Adrenal gland (tissue), 5 donors: ENCODE measurements at regions not wholly inside any gene's neighbourhood (a gene's known extent, or its start where the extent isn't known, plus 50 kb on each side); places are given as distances from the start of the nearest gene placed in this dataset.

ENCODE experiments used
- CTCF ChIP-seq, 6 experiments: fragments of 450-650 bp in 4 of 6; fragments of 200-600 bp in 2 of 6; sonication (generic) in 1 of 6; IDR thresholded peaks; 1 replicate in 5 of 6; 2 replicates in 1 of 6; pipeline versions ENCODE4 v1.5.1 to v1.8.0; 2016 to 2021; ENCODE audit warnings: antibody characterized with exemption in 6 of 6, mild to moderate bottlenecking in 2 of 6, moderate library complexity in 1 of 6
- POLR2A ChIP-seq, 2 donors: fragments of 450-650 bp; IDR thresholded peaks; one replicate each; pipeline ENCODE4 v1.6.1; 2017; ENCODE audit warnings: antibody characterized with exemption in 2 of 2, mild to moderate bottlenecking in 2 of 2, moderate library complexity in 1 of 2
- donor health status: DM: no; HTN: no; CAD: no.

- no peak for TF ChIP-seq CTCF (IDR thresholded peaks at IDR 0.05)
- TF ChIP-seq POLR2A (IDR thresholded peaks at IDR 0.05) = no peak
These were observed 323.3 kb downstream of the CRPPA start for GRCh38 chr7:16098058-16098457.
